Omental fat pad (tissue), 3 donors: ENCODE measurements at regions not wholly inside any gene's neighbourhood (a gene's known extent, or its start where the extent isn't known, plus 50 kb on each side); places are given as distances from the start of the nearest gene placed in this dataset.
"Not testable (repeated sequence)": the region's sequence is repeated elsewhere in the genome, so short reads cannot be mapped to it uniquely, and the experiment has no call there.

Experiments
- ATAC-seq: fragments of 150-250 bp; one replicate; pipeline ENCODE4 v1.9.1; 2016; ENCODE audit warnings: mild to moderate bottlenecking, moderate library complexity; ENCODE audit not compliant: low FRiP score
- DNase-seq: peaks from one replicate; pipeline ENCODE4 v3.0.0-alpha.2; 2019; ENCODE audit warnings: low spot score
- TF ChIP-seq, protein P1 (sequence below), 3 donors: fragments of 450-650 bp; IDR thresholded peaks; one replicate each; pipeline ENCODE4 v1.5.1; 2016 to 2017; ENCODE audit warnings: antibody characterized with exemption in 3 of 3, mild to moderate bottlenecking in 3 of 3, moderate library complexity in 2 of 3

DNA sequence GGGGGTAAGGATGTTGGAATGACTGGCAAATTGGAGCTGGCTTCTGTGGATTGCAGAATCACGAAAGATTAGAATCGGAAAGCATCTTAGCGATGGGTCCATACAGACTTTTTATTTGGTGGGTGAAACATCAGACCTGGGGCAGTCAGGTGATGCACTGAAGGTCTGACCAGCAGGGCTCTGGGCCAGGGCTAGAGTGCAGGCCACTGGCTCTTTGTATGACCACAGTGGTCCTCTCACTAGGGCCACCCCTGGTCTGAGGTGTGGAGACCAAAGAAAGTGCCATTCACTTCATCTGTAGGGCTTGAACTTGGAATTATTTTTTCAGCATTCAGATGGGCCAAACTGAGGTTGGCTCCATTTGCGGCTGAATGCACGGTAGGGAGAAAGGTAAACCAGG lies 306.4 kb downstream of the RPS6KC1 start:
- ATAC-seq: no peak
- TF ChIP-seq, protein P1, sequence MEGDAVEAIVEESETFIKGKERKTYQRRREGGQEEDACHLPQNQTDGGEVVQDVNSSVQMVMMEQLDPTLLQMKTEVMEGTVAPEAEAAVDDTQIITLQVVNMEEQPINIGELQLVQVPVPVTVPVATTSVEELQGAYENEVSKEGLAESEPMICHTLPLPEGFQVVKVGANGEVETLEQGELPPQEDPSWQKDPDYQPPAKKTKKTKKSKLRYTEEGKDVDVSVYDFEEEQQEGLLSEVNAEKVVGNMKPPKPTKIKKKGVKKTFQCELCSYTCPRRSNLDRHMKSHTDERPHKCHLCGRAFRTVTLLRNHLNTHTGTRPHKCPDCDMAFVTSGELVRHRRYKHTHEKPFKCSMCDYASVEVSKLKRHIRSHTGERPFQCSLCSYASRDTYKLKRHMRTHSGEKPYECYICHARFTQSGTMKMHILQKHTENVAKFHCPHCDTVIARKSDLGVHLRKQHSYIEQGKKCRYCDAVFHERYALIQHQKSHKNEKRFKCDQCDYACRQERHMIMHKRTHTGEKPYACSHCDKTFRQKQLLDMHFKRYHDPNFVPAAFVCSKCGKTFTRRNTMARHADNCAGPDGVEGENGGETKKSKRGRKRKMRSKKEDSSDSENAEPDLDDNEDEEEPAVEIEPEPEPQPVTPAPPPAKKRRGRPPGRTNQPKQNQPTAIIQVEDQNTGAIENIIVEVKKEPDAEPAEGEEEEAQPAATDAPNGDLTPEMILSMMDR (IDR thresholded peaks at IDR 0.05): no peak
- DNase-seq: no peak

- not testable (repeated sequence) for ATAC-seq
Measured at GRCh38 chr1:213358368-213358767, 307.3 kb downstream of the RPS6KC1 start.

DNA sequence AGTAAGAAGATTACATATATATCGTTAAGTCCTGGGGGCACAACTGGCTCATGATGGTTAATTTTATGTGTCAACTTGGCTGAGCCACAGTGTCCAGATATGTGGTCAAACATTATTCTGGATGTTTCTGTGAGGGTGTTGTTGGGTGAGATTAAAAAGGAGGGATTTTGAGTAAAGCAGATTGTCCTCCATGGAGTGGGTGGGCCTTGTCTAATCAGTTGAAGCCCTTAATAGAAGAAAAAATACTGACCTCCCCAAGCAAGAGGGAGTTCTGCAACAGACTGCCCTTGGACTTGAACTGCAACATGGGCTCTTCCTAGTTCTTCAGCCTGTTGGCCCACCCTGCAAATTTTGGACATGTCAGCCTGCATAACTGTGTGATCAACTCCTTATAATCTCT lies 311.6 kb downstream of the RPS6KC1 start:
- ATAC-seq (no peak), DNase-seq (no peak)
- TF ChIP-seq, protein P1 (IDR thresholded peaks at IDR 0.05): no peak

More at GRCh38 chr1:213358368-213358767, 307.3 kb downstream of the RPS6KC1 start:
- not testable (repeated sequence) for DNase-seq

DNA sequence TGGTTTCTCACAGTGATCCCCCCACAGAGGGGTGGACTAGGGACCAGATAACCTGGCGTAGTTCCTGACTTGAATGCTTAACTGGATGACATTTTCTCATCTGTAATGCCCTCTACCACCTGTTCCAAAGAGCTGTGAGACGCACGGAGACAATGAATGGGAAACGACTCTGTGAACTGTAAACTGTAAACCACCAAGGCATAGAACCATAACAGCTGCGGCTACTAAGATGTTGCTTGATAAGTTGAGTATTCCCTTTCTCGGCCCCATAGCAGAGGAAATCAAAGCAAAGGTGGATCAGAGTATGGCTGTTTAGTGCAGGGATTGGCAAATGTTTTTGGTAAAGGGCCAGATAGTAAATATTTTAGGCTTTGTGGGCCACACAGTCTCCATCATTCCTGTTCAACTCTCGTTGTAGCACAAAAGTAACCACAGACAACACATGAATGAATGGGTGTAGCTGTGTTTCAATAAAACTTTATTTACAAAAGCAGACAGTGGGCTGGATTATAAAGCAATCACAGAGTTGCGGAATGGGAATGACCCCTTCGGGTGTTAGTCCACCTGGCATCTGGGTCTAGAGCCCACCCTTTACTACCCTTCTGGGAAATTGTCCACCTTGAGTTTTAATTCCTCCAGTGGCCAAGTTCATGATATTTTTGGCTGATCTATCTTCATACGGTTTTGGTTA lies 315.2 kb downstream of the RPS6KC1 start:
- DNase-seq (no peak), ATAC-seq (no peak)
- TF ChIP-seq, protein P1 (IDR thresholded peaks at IDR 0.05): no peak

DNA sequence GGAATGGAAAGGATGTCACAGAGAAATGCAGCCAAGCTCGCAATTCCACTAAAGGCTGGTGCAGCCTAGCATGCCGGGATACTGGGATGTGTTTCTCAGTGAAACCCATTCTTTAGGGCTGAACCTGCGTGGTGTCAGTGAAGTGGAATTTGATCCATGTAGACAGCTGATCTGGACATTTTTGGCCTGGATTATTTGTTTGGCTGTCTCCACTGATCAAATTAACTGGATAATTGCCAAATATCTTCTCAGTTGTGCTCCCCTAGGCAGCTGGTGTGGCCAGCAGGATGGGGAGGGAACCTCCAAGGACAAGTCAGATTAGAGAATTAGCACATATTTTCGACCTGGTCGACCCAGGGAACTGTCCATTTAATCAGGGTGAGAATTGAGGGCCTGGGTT lies 318.4 kb downstream of the RPS6KC1 start:
- DNase-seq (no peak), ATAC-seq (no peak)
- TF ChIP-seq, protein P1 (IDR thresholded peaks at IDR 0.05): no peak

DNA sequence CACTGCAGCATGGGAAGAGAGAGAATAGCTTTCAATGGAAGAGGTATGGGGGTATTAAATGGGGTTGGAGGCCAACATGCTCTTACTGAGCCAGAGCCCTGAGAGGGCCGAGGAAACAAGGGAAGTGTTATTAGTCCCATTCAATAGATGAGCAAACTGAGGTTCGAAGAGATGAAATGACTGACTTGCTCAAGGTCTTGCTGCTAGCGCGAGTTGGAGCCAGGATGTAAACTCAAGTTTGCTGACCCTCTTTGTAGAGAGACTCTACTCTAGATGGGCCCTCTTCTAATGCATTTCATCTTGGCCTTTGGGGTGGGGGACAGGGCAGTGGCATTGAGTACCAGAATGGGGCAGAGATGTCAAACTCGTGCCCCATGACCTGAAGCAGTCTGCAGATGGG lies 319.5 kb downstream of the RPS6KC1 start:
- TF ChIP-seq, protein P1 (IDR thresholded peaks at IDR 0.05): no peak

GRCh38 chr1:213371525-213371846 lies 320.4 kb downstream of the RPS6KC1 start:
- TF ChIP-seq, protein P1 (IDR thresholded peaks at IDR 0.05): no peak
- DNase-seq (no peak), ATAC-seq (no peak)

More for the DNA sequence above, 319.5 kb downstream of the RPS6KC1 start:
- ATAC-seq (no peak), DNase-seq (no peak)
